Mesendoderm (in vitro differentiated cells): ENCODE measurements at regions not wholly inside any gene's neighbourhood (a gene's known extent, or its start where the extent isn't known, plus 50 kb on each side); places are given as distances from the start of the nearest gene placed in this dataset.

Experiments used
- DNase-seq: peaks from one replicate; pipeline ENCODE4 v3.0.0; 2013
- H2AK5ac ChIP-seq: 2 replicates; pipeline ENCODE4 v1.6.1; 2013; ENCODE audit warnings: low read length, inconsistent platforms
- H2BK120ac ChIP-seq: 2 replicates; pipeline ENCODE4 v1.6.1; 2013; ENCODE audit warnings: low read depth, mild to moderate bottlenecking, low read length, moderate library complexity, mixed read lengths
- H2BK15ac ChIP-seq: replicated peaks from 2 replicates; pipeline ENCODE4 v1.6.1; 2013; ENCODE audit warnings: low read depth, mild to moderate bottlenecking, moderate library complexity
- H2BK5ac ChIP-seq: 2 replicates; pipeline ENCODE4 v1.6.1; 2013; ENCODE audit warnings: low read length, inconsistent platforms
- H3K18ac ChIP-seq: 2 replicates; pipeline ENCODE4 v1.6.1; 2013; ENCODE audit warnings: mild to moderate bottlenecking, low read length, mixed read lengths
- H3K23ac ChIP-seq: one replicate; pipeline ENCODE4 v1.6.1; 2013; ENCODE audit warnings: low read length
- H3K27ac ChIP-seq: 2 replicates; pipeline ENCODE4 v1.5.1; 2013; ENCODE audit warnings: low read depth, mild to moderate bottlenecking, inconsistent platforms, low read length, moderate library complexity
- H3K27me3 ChIP-seq: 2 replicates; pipeline ENCODE4 v1.6.1; 2013; ENCODE audit warnings: low read length, control low read depth, mild to moderate bottlenecking, inconsistent platforms; ENCODE audit not compliant: insufficient read depth, poor library complexity
- H3K36me3 ChIP-seq: 2 replicates; pipeline ENCODE4 v1.6.1; 2013; ENCODE audit warnings: low read length, inconsistent platforms; ENCODE audit not compliant: control insufficient read depth, insufficient read depth
- H3K4ac ChIP-seq: one replicate; pipeline ENCODE4 v1.6.1; 2013; ENCODE audit warnings: low read depth, mild to moderate bottlenecking, low read length, moderate library complexity
- H3K4me1 ChIP-seq: 2 replicates; pipeline ENCODE4 v1.6.1; 2013; ENCODE audit warnings: low read depth, low read length, inconsistent platforms; ENCODE audit not compliant: control insufficient read depth
- H3K4me2 ChIP-seq: 2 replicates; pipeline ENCODE4 v1.6.1; 2013; ENCODE audit warnings: low read length
- H3K4me3 ChIP-seq: 2 replicates; pipeline ENCODE4 v1.5.1; 2013; ENCODE audit warnings: mild to moderate bottlenecking, low read length
- H3K56ac ChIP-seq: one replicate; pipeline ENCODE4 v1.6.1; 2013; ENCODE audit warnings: low read length
- H3K79me1 ChIP-seq: 2 replicates; pipeline ENCODE4 v1.6.1; 2013; ENCODE audit warnings: low read length, inconsistent platforms
- H3K79me2 ChIP-seq: 2 replicates; pipeline ENCODE4 v1.6.1; 2013; ENCODE audit warnings: mild to moderate bottlenecking, low read length; ENCODE audit not compliant: control insufficient read depth, insufficient read depth
- H3K9ac ChIP-seq: 2 replicates; pipeline ENCODE4 v1.6.1; 2013; ENCODE audit warnings: low read length, inconsistent platforms
- H4K5ac ChIP-seq: one replicate; pipeline ENCODE4 v1.6.1; 2013; ENCODE audit warnings: low read length
- H4K8ac ChIP-seq: one replicate; pipeline ENCODE4 v1.6.1; 2013; ENCODE audit warnings: low read depth, mild to moderate bottlenecking, control low read depth, low read length, moderate library complexity
- WGBS: extraction: QIAGEN DNeasy Blood & Tissue Kit; methylation state at CpG from one replicate; pipeline ENCODE4 v1.1.7; 2013; ENCODE audit warnings: low lambda C conversion rate, missing lambda C conversion rate; ENCODE audit not compliant: insufficient coverage; ENCODE audit errors: extremely low coverage; 5-methylcytosine and 5-hydroxymethylcytosine counted together

DNA sequence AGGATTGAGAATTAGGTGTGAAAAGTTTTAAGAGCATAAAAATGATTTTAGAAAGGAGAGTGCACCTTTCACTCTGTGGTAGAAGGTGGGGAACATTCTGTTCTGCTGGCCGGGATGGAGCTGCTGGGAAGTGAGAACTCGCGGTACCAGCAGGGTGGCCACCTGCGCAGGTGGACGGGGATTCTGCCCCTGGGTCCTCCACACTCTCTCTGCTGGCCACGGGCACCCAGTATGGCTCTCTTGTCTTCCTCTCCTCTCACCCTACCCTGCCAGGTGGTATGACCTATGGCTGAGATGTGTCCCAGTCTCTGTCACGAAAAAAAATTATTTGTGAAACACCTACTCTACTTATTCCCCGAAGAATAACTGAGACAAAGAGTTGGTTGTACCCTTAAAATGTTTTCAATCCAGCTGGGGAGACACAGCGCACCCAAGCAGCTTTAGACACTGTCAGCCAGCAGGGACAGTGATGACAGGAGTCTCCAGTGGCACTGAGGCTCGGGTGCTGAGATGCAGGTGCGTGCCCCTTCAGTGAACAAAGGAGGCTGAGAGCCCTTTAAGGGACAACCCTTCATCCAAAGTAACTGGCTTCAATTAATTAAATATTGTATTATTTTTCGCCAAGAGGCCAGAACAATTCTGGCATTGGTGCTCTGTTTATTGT is 195.4 kb downstream of the TBXT start:
- no peak overlapping the region for H2BK5ac ChIP-seq
- no peaks in the 10 kb centered on the region for H3K36me3 ChIP-seq
- H3K27ac ChIP-seq = no peak overlapping the region
- WGBS = no CpG with 5 or more reads among the region's 12 CpGs
- no peak for DNase-seq
- no peaks in the 10 kb centered on the region for H3K79me2 ChIP-seq
- no peak overlapping the region for H3K56ac ChIP-seq
- no peak overlapping the region for H3K18ac ChIP-seq
- H3K79me1 ChIP-seq = no peaks in the 10 kb centered on the region
- H3K4me3 ChIP-seq = no peak overlapping the region
- no peak overlapping the region for H2BK120ac ChIP-seq
- H3K9ac ChIP-seq = no peak overlapping the region
- H4K8ac ChIP-seq = no peak overlapping the region
- no peak overlapping the region for H3K4ac ChIP-seq
- no peaks in the 10 kb centered on the region for H3K27me3 ChIP-seq
- H3K4me1 ChIP-seq = no peaks in the 10 kb centered on the region
- H3K4me2 ChIP-seq = no peak overlapping the region
- no peak overlapping the region for H2BK15ac ChIP-seq
- no peak overlapping the region for H3K23ac ChIP-seq
- H4K5ac ChIP-seq = no peak overlapping the region
- no peak overlapping the region for H2AK5ac ChIP-seq

DNA sequence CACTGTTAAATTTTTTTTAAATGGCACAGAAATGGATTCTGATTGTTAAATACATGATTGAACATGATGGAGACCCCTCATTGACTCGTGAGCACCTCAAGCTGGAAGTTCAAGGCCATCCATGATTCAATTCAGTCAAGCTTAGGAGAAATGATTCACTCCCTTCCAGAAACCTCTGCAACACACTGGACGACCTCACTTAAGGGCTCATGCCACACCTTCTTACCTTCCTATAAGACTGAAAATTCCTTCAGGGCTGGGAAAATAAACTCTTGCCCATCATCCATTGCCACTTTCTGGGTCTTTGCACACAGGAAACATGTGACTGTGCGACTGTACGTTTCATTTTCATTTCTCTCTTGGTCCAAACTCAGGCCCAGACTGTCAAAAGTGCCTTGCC is 196.4 kb downstream of the TBXT start:
- Histone ChIP-seq H2BK15ac (no peak overlapping the region), H3K18ac (no peak overlapping the region), H3K9ac (no peak overlapping the region), H4K5ac (no peak overlapping the region), H2BK5ac (no peak overlapping the region), H3K4me3 (no peak overlapping the region), H3K4me1 (no peaks in the 10 kb centered on the region), H2AK5ac (no peak overlapping the region), H3K79me2 (no peaks in the 10 kb centered on the region), H2BK120ac (no peak overlapping the region), H3K4me2 (no peak overlapping the region), H3K36me3 (no peaks in the 10 kb centered on the region), H3K4ac (no peak overlapping the region), H3K56ac (no peak overlapping the region), H4K8ac (no peak overlapping the region), H3K27me3 (no peaks in the 10 kb centered on the region), H3K27ac (no peak overlapping the region), H3K23ac (no peak overlapping the region), H3K79me1 (no peaks in the 10 kb centered on the region)
- WGBS = no CpG with 5 or more reads among the region's 4 CpGs
- DNase-seq = no peak

- Histone ChIP-seq H3K4me2 (no peak overlapping the region), H3K18ac (no peak overlapping the region), H2BK15ac (no peak overlapping the region), H3K4ac (no peak overlapping the region), H3K4me1 (no peaks in the 10 kb centered on the region), H2BK5ac (no peak overlapping the region), H4K8ac (no peak overlapping the region), H2BK120ac (no peak overlapping the region), H3K36me3 (no peaks in the 10 kb centered on the region), H3K4me3 (no peak overlapping the region), H2AK5ac (no peak overlapping the region), H3K27ac (no peak overlapping the region), H3K79me1 (no peaks in the 10 kb centered on the region), H3K23ac (no peak overlapping the region), H3K79me2 (no peaks in the 10 kb centered on the region), H4K5ac (no peak overlapping the region), H3K56ac (no peak overlapping the region), H3K9ac (no peak overlapping the region), H3K27me3 (no peaks in the 10 kb centered on the region)
- WGBS = no CpG with 5 or more reads among the region's 4 CpGs
- no peak for DNase-seq
Measured at GRCh38 chr6:165970001-165970400, 197.7 kb downstream of the TBXT start.

GRCh38 chr6:165969184-165969583 is 198.5 kb downstream of the TBXT start:
- no peak overlapping the region for H3K56ac ChIP-seq
- no CpG with 5 or more reads among the region's 6 CpGs for WGBS

GRCh38 chr6:165968408-165968807 is 199.2 kb downstream of the TBXT start:
- H2AK5ac ChIP-seq = no peak overlapping the region
- H2BK5ac ChIP-seq = no peak overlapping the region
- DNase-seq = no peak
- no peak overlapping the region for H2BK15ac ChIP-seq
- no peak overlapping the region for H2BK120ac ChIP-seq
- no peak overlapping the region for H3K18ac ChIP-seq
- no peak overlapping the region for H3K4me2 ChIP-seq
- no peaks in the 10 kb centered on the region for H3K79me2 ChIP-seq
- H3K9ac ChIP-seq = no peak overlapping the region
- no peak overlapping the region for H3K4me3 ChIP-seq
- no peak overlapping the region for H3K4ac ChIP-seq
- no peaks in the 10 kb centered on the region for H3K36me3 ChIP-seq
- no peak overlapping the region for H3K56ac ChIP-seq
- no peak overlapping the region for H4K5ac ChIP-seq
- no peak overlapping the region for H3K23ac ChIP-seq
- H3K79me1 ChIP-seq = no peaks in the 10 kb centered on the region
- H3K27ac ChIP-seq = no peak overlapping the region
- H4K8ac ChIP-seq = no peak overlapping the region
- H3K4me1 ChIP-seq = no peaks in the 10 kb centered on the region
- WGBS = no CpG with 5 or more reads among the region's 3 CpGs
- H3K27me3 ChIP-seq = no peaks in the 10 kb centered on the region

More at GRCh38 chr6:165969184-165969583, 198.5 kb downstream of the TBXT start:
- Histone ChIP-seq H3K4me1 (no peaks in the 10 kb centered on the region), H3K4ac (no peak overlapping the region), H3K27me3 (no peaks in the 10 kb centered on the region), H3K27ac (no peak overlapping the region), H4K8ac (no peak overlapping the region), H3K36me3 (no peaks in the 10 kb centered on the region), H3K79me1 (no peaks in the 10 kb centered on the region), H3K18ac (no peak overlapping the region), H2BK120ac (no peak overlapping the region), H2BK15ac (no peak overlapping the region), H3K4me3 (no peak overlapping the region), H3K79me2 (no peaks in the 10 kb centered on the region), H2AK5ac (no peak overlapping the region), H3K4me2 (no peak overlapping the region), H3K23ac (no peak overlapping the region), H2BK5ac (no peak overlapping the region), H3K9ac (no peak overlapping the region), H4K5ac (no peak overlapping the region)
- DNase-seq = no peak

- H3K4me2 ChIP-seq = no peak overlapping the region
- no peak overlapping the region for H3K9ac ChIP-seq
- no peak overlapping the region for H2BK120ac ChIP-seq
- no peak overlapping the region for H3K23ac ChIP-seq
- no peaks in the 10 kb centered on the region for H3K79me2 ChIP-seq
- H2BK5ac ChIP-seq = no peak overlapping the region
- H3K79me1 ChIP-seq = no peaks in the 10 kb centered on the region
- no peak overlapping the region for H2BK15ac ChIP-seq
- no peak overlapping the region for H3K4ac ChIP-seq
- H3K36me3 ChIP-seq = no peaks in the 10 kb centered on the region
- no peak overlapping the region for H3K56ac ChIP-seq
- H3K4me1 ChIP-seq = no peaks in the 10 kb centered on the region
- H3K18ac ChIP-seq = no peak overlapping the region
- H3K4me3 ChIP-seq = no peak overlapping the region
- no peak overlapping the region for H2AK5ac ChIP-seq
- H3K27ac ChIP-seq = no peak overlapping the region
- no peak overlapping the region for H4K5ac ChIP-seq
- no peak for DNase-seq
- no peak overlapping the region for H4K8ac ChIP-seq
- no peaks in the 10 kb centered on the region for H3K27me3 ChIP-seq
- no CpG with 5 or more reads among the region's 5 CpGs for whole genome bisulfite sequencing
Measured at GRCh38 chr6:165967810-165968407, 199.7 kb downstream of the TBXT start.
